Adrenal gland (tissue), 5 donors: ENCODE measurements at regions not wholly inside any gene's neighbourhood (a gene's known extent, or its start where the extent isn't known, plus 50 kb on each side); places are given as distances from the start of the nearest gene placed in this dataset.
"Not testable (repeated sequence)": the region's sequence is repeated elsewhere in the genome, so short reads cannot be mapped to it uniquely, and the experiment has no call there.

Experiments used
- CTCF ChIP-seq, 6 experiments: fragments of 450-650 bp in 4 of 6; fragments of 200-600 bp in 2 of 6; sonication (generic) in 1 of 6; IDR thresholded peaks; 1 replicate in 5 of 6; 2 replicates in 1 of 6; pipeline versions ENCODE4 v1.5.1 to v1.8.0; 2016 to 2021; ENCODE audit warnings: antibody characterized with exemption in 6 of 6, mild to moderate bottlenecking in 2 of 6, moderate library complexity in 1 of 6
- POLR2A ChIP-seq, 2 donors: fragments of 450-650 bp; IDR thresholded peaks; one replicate each; pipeline ENCODE4 v1.6.1; 2017; ENCODE audit warnings: antibody characterized with exemption in 2 of 2, mild to moderate bottlenecking in 2 of 2, moderate library complexity in 1 of 2
- donor health status: DM: no; HTN: no; CAD: no.

GRCh38 chr3:194951629-194951920 is 265.9 kb downstream of the FAM43A start:
- TF ChIP-seq CTCF, POLR2A (IDR thresholded peaks at IDR 0.05): not testable (repeated sequence)
